A549 (cell line): ENCODE measurements at regions not wholly inside any gene's neighbourhood (a gene's known extent, or its start where the extent isn't known, plus 50 kb on each side); places are given as distances from the start of the nearest gene placed in this dataset.

ENCODE experiments used
- ATAC-seq, 2 experiments: fragments of 200-7000 bp in 1 of 2; fragments of >200 bp in 1 of 2; cut with Nextera tagmentation in 1 of 2; cut with Tn5 transposase in 1 of 2; 3 replicates each; pipeline versions ENCODE4 v1.8.0 to v1.9.1; 2018 to 2020; ENCODE audit warnings: mild to moderate bottlenecking in 1 of 2, moderate library complexity in 1 of 2
- CTCF ChIA-PET: fragments of 300-600 bp; sonication (Branson Sonifier 250); formaldehyde crosslinking; extraction: SDS; loops from one replicate; lab custom pipeline; 2021; ENCODE audit warnings: antibody characterized with exemption, inconsistent platforms; lab: Yijun Ruan, JAX
- POLR2A ChIA-PET: fragments of 350-600 bp; formaldehyde crosslinking; extraction: SDS; loops from one replicate; lab custom pipeline; 2021; ENCODE audit warnings: antibody characterized with exemption, inconsistent platforms; lab: Yijun Ruan, JAX
- DNase-seq, 2 experiments: peaks; one replicate each; pipeline versions ENCODE4 v3.0.0 to v3.0.0-alpha.2; 2011 to 2016; ENCODE audit warnings: low read depth in 1 of 2, low spot score in 1 of 2
- FAIRE-seq: peaks from 2 replicates; lab custom pipeline; 2011; peaks lifted over from hg19 to GRCh38; lab: Jason Lieb, UNC
- H3K27ac ChIP-seq, 2 experiments: fragments of >200 bp; sonication (Bioruptor Twin); formaldehyde crosslinking; 3 replicates each; pipeline ENCODE4 v1.5.1; 2016 to 2017
- H3K4me1 ChIP-seq: fragments of >200 bp; sonication (Bioruptor Twin); formaldehyde crosslinking; 3 replicates; pipeline ENCODE4 v1.6.1; 2016
- H3K4me2 ChIP-seq: fragments of >200 bp; sonication (Bioruptor Twin); formaldehyde crosslinking; 3 replicates; pipeline ENCODE4 v1.6.1; 2016
- H3K4me3 ChIP-seq: fragments of >200 bp; sonication (Bioruptor Twin); formaldehyde crosslinking; 3 replicates; pipeline ENCODE4 v1.5.1; 2016
- H3K9me3 ChIP-seq: fragments of >200 bp; sonication (Bioruptor Twin); formaldehyde crosslinking; 3 replicates; pipeline ENCODE4 v1.6.1; 2016
- BCL3 ChIP-seq: fragments of >200 bp; sonication (Bioruptor Twin); formaldehyde crosslinking; IDR thresholded peaks from 3 replicates; pipeline ENCODE4 v1.6.1; 2016
- BHLHE40 ChIP-seq: IDR thresholded peaks from 2 replicates; pipeline ENCODE4 v1.6.1; 2012; ENCODE audit warnings: low read depth, low read length, inconsistent platforms
- CBX2 ChIP-seq: fragments of 200-600 bp; sonication (generic); IDR thresholded peaks from 2 replicates; pipeline ENCODE4 v1.6.1; 2016; ENCODE audit warnings: low read depth, mild to moderate bottlenecking, borderline replicate concordance
- CHD2 ChIP-seq: fragments of 150-350 bp; IDR thresholded peaks from 2 replicates; pipeline ENCODE4 v1.6.1; 2014; ENCODE audit warnings: low read length; ENCODE audit not compliant: partially characterized antibody
- E2F6 ChIP-seq: IDR thresholded peaks from 2 replicates; pipeline ENCODE4 v1.6.1; 2012; ENCODE audit warnings: low read depth, borderline replicate concordance
- EHMT2 ChIP-seq: fragments of 200-600 bp; sonication (generic); IDR thresholded peaks from 2 replicates; pipeline ENCODE4 v1.6.1; 2016; ENCODE audit warnings: antibody characterized with exemption, low read depth, mild to moderate bottlenecking, moderate library complexity
- EP300 ChIP-seq, 2 experiments: fragments of >200 bp; sonication (Bioruptor Twin); formaldehyde crosslinking; IDR thresholded peaks; 2 replicates in 1 of 2; 3 replicates in 1 of 2; pipeline ENCODE4 v1.6.1; 2016 to 2017
- FOSB ChIP-seq: fragments of 250-450 bp; sonication (Bioruptor Pico); IDR thresholded peaks from 2 replicates; pipeline ENCODE4 v1.5.0; 2020; ENCODE audit warnings: mild to moderate bottlenecking, moderate library complexity
- FOSL2 ChIP-seq, 2 experiments: fragments of 450-650 bp in 1 of 2; fragments of >200 bp in 1 of 2; sonication (Bioruptor Twin) in 1 of 2; formaldehyde crosslinking; IDR thresholded peaks; 2 replicates each; pipeline versions ENCODE4 v1.5.0 to v1.6.1; 2016 to 2020; ENCODE audit warnings: mild to moderate bottlenecking in 1 of 2, moderate library complexity in 1 of 2
- GATA3 ChIP-seq: IDR thresholded peaks from 2 replicates; pipeline ENCODE4 v1.6.1; 2012; ENCODE audit warnings: borderline replicate concordance
- HDAC2 ChIP-seq: fragments of 200-600 bp; sonication (generic); IDR thresholded peaks from 2 replicates; pipeline ENCODE4 v1.6.1; 2016
- HES2 ChIP-seq: fragments of >200 bp; sonication (Bioruptor Twin); formaldehyde crosslinking; IDR thresholded peaks from 2 replicates; pipeline ENCODE4 v1.6.1; 2016
- HOXA7 ChIP-seq: fragments of 250-450 bp; sonication (Bioruptor Pico); IDR thresholded peaks from 2 replicates; pipeline ENCODE4 v1.5.0; 2020; ENCODE audit warnings: mild to moderate bottlenecking, moderate library complexity
- HOXB13 ChIP-seq: fragments of 250-450 bp; sonication (Bioruptor Pico); IDR thresholded peaks from 2 replicates; pipeline ENCODE4 v1.5.0; 2020; ENCODE audit warnings: low read depth, mild to moderate bottlenecking, moderate library complexity
- JUN ChIP-seq, 2 experiments: fragments of >200 bp; sonication (Bioruptor Twin); formaldehyde crosslinking; IDR thresholded peaks; 2 replicates in 1 of 2; 3 replicates in 1 of 2; pipeline ENCODE4 v1.6.1; 2016 to 2017
- MAFK ChIP-seq: fragments of 450-650 bp; IDR thresholded peaks from 2 replicates; pipeline ENCODE4 v1.6.1; 2014; ENCODE audit not compliant: partially characterized antibody
- MYC ChIP-seq: IDR thresholded peaks from 2 replicates; pipeline ENCODE4 v1.6.1; 2012; ENCODE audit warnings: mild to moderate bottlenecking, inconsistent platforms, low read length, improper control_type of control experiment, borderline replicate concordance
- NR3C1 ChIP-seq: fragments of >200 bp; sonication (Bioruptor Twin); formaldehyde crosslinking; IDR thresholded peaks from 3 replicates; pipeline ENCODE4 v1.6.1; 2017
- PHF8 ChIP-seq: fragments of 200-600 bp; sonication (generic); IDR thresholded peaks from 2 replicates; pipeline ENCODE4 v1.6.1; 2016; ENCODE audit warnings: low read depth, mild to moderate bottlenecking, antibody characterized with exemption, moderate library complexity, borderline replicate concordance
- POLR2A ChIP-seq: IDR thresholded peaks from 2 replicates; pipeline ENCODE4 v1.6.1; 2012; ENCODE audit warnings: mild to moderate bottlenecking, low read length
- RAD21 ChIP-seq, 2 experiments: fragments of >200 bp in 1 of 2; sonication (Bioruptor Twin) in 1 of 2; formaldehyde crosslinking in 1 of 2; IDR thresholded peaks in 1 of 2; conservative IDR thresholded peaks in 1 of 2; 2 replicates in 1 of 2; 3 replicates in 1 of 2; pipeline ENCODE4 v1.6.1; 2012 to 2018; ENCODE audit warnings: inconsistent platforms in 1 of 2
- RCOR1 ChIP-seq: fragments of 150-350 bp; IDR thresholded peaks from 2 replicates; pipeline ENCODE4 v1.6.1; 2014; ENCODE audit warnings: antibody characterized with exemption, low read length, low read depth
- RFX5 ChIP-seq: fragments of 450-650 bp; IDR thresholded peaks from 2 replicates; pipeline ENCODE4 v1.7.1; 2014; ENCODE audit warnings: antibody characterized with exemption, mild to moderate bottlenecking, moderate library complexity
- SMC3 ChIP-seq: fragments of >200 bp; sonication (Bioruptor Twin); formaldehyde crosslinking; IDR thresholded peaks from 3 replicates; pipeline ENCODE4 v1.6.1; 2018; ENCODE audit warnings: inconsistent platforms
- TP53 ChIP-seq: fragments of 250-450 bp; sonication (Bioruptor Pico); IDR thresholded peaks from 2 replicates; pipeline ENCODE4 v1.5.0; 2021; ENCODE audit warnings: mild to moderate bottlenecking, moderate library complexity
- ZFP36 ChIP-seq: fragments of 450-650 bp; IDR thresholded peaks from 2 replicates; pipeline ENCODE4 v1.6.1; 2014; ENCODE audit warnings: borderline replicate concordance; ENCODE audit not compliant: partially characterized antibody
- WGBS: methylation state at CpG from one replicate; pipeline ENCODE4 v1.1.6; 2017; ENCODE audit errors: missing lambda C conversion rate; 5-methylcytosine and 5-hydroxymethylcytosine counted together
- TF ChIP-seq, protein P1 (sequence below): fragments of 150-350 bp; IDR thresholded peaks from 2 replicates; pipeline ENCODE4 v1.6.1; 2014; ENCODE audit warnings: low read depth, mild to moderate bottlenecking, low read length
- TF ChIP-seq, protein P2 (sequence below): fragments of >200 bp; sonication (Bioruptor Twin); formaldehyde crosslinking; IDR thresholded peaks from 3 replicates; pipeline ENCODE4 v1.5.1; 2016
- TF ChIP-seq, protein P3 (sequence below): fragments of 250-450 bp; sonication (Bioruptor Pico); IDR thresholded peaks from 2 replicates; pipeline ENCODE4 v1.5.0; 2020; ENCODE audit warnings: low read depth, mild to moderate bottlenecking, moderate library complexity
- TF ChIP-seq, protein P4 (sequence below): fragments of 250-450 bp; sonication (Bioruptor Pico); IDR thresholded peaks from 2 replicates; pipeline ENCODE4 v1.5.0; 2021; ENCODE audit warnings: mild to moderate bottlenecking, moderate library complexity, borderline replicate concordance

DNA sequence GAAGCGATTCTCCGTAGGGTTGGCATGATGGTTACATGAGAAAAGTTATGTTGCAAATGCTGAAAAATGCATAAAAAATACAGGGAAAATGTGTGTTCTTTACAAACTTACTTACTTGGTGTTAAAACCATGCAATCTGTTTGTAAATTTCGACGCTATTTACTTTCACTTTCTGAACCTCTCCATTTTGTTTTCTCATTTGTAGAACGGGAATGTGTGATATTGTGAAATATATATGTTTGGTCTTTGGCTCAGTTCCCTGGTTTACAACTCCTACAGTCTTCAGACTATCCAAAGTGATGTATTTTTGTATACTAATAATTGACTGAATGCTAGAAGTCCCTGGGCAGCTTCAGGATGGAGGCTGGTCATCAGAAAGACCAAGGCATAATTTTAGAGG lies 982.3 kb downstream of the ADGRL2 start:
- Histone ChIP-seq H3K27ac (no peak overlapping the region), H3K9me3 (no peaks in the 10 kb centered on the region), H3K4me1 (no peaks in the 10 kb centered on the region), H3K4me2 (peak overlapping the region; percentile 38), H3K4me3 (no peak overlapping the region)
- POLR2A ChIA-PET = no interaction called here
- WGBS = 30% methylated on average over 5 of the region's 5 CpGs
- no peak for ATAC-seq
- no peak for FAIRE-seq
- CTCF ChIA-PET = no interaction called here
- TF ChIP-seq PHF8 (no peak), HDAC2 (no peak), HOXA7 (no peak), HES2 (no peak), RAD21 (conservative IDR thresholded peaks at IDR 0.05 in 1 of 2, IDR thresholded peaks at IDR 0.05 in 1 of 2) (no peak), BCL3 (no peak), MYC (no peak), CHD2 (no peak), HOXB13 (no peak), EP300 (IDR thresholded peaks at IDR 0.05) (no peak), EHMT2 (no peak), POLR2A (no peak), JUN (IDR thresholded peaks at IDR 0.05) (no peak), SMC3 (no peak), RFX5 (no peak)
- TF ChIP-seq, protein P1, sequence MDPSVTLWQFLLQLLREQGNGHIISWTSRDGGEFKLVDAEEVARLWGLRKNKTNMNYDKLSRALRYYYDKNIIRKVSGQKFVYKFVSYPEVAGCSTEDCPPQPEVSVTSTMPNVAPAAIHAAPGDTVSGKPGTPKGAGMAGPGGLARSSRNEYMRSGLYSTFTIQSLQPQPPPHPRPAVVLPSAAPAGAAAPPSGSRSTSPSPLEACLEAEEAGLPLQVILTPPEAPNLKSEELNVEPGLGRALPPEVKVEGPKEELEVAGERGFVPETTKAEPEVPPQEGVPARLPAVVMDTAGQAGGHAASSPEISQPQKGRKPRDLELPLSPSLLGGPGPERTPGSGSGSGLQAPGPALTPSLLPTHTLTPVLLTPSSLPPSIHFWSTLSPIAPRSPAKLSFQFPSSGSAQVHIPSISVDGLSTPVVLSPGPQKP = no peak
- TF ChIP-seq, protein P2, sequence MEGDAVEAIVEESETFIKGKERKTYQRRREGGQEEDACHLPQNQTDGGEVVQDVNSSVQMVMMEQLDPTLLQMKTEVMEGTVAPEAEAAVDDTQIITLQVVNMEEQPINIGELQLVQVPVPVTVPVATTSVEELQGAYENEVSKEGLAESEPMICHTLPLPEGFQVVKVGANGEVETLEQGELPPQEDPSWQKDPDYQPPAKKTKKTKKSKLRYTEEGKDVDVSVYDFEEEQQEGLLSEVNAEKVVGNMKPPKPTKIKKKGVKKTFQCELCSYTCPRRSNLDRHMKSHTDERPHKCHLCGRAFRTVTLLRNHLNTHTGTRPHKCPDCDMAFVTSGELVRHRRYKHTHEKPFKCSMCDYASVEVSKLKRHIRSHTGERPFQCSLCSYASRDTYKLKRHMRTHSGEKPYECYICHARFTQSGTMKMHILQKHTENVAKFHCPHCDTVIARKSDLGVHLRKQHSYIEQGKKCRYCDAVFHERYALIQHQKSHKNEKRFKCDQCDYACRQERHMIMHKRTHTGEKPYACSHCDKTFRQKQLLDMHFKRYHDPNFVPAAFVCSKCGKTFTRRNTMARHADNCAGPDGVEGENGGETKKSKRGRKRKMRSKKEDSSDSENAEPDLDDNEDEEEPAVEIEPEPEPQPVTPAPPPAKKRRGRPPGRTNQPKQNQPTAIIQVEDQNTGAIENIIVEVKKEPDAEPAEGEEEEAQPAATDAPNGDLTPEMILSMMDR = no peak
- TF ChIP-seq, protein P3, sequence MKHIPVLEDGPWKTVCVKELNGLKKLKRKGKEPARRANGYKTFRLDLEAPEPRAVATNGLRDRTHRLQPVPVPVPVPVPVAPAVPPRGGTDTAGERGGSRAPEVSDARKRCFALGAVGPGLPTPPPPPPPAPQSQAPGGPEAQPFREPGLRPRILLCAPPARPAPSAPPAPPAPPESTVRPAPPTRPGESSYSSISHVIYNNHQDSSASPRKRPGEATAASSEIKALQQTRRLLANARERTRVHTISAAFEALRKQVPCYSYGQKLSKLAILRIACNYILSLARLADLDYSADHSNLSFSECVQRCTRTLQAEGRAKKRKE (CRISPR knock-in tag) = no peak
- TF ChIP-seq, protein P4, sequence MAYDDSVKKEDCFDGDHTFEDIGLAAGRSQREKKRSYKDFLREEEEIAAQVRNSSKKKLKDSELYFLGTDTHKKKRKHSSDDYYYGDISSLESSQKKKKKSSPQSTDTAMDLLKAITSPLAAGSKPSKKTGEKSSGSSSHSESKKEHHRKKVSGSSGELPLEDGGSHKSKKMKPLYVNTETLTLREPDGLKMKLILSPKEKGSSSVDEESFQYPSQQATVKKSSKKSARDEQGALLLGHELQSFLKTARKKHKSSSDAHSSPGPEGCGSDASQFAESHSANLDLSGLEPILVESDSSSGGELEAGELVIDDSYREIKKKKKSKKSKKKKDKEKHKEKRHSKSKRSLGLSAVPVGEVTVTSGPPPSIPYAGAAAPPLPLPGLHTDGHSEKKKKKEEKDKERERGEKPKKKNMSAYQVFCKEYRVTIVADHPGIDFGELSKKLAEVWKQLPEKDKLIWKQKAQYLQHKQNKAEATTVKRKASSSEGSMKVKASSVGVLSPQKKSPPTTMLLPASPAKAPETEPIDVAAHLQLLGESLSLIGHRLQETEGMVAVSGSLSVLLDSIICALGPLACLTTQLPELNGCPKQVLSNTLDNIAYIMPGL (CRISPR knock-in tag) = no peak
- no peak for DNase-seq

DNA sequence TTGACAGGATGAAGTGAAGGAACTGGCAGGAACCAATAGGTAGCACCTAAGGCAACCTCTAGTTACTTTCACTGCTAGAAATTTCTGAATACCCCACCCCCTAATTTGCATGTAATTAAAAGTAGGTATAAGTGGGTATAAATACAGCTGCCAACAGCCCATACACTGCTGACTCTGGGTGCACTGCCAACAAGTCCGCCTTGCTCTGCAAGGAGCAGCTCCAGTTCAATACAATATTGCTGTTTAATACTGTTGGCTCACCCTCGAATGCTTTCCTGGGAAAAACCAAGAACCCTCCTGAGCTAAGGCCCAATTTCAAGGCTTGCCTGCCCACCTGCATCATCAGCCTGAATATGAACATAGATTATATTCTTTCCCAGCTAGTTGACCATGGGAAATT lies 981.9 kb downstream of the ADGRL2 start:
- DNase-seq (no peak), ATAC-seq (no peak)
- POLR2A ChIA-PET = no interaction called here

More for the DNA sequence above, 981.9 kb downstream of the ADGRL2 start:
- TF ChIP-seq MAFK (no peak), ZFP36 (no peak), HDAC2 (no peak), HOXB13 (no peak), RAD21 (conservative IDR thresholded peaks at IDR 0.05 in 1 of 2, IDR thresholded peaks at IDR 0.05 in 1 of 2) (no peak), BHLHE40 (no peak), TP53 (CRISPR knock-in tag) (no peak), CBX2 (no peak), FOSB (CRISPR knock-in tag) (no peak), EP300 (IDR thresholded peaks at IDR 0.05) (no peak), RCOR1 (no peak), NR3C1 (no peak), E2F6 (no peak), GATA3 (no peak), FOSL2 (IDR thresholded peaks at IDR 0.05) (no peak), FOSL2 (CRISPR knock-in tag; IDR thresholded peaks at IDR 0.05) (no peak), HOXA7 (no peak), EHMT2 (no peak)
- no peak overlapping the region for H3K4me3 ChIP-seq
- H3K4me1 ChIP-seq = no peaks in the 10 kb centered on the region
- peak overlapping the region; percentile 38 for H3K4me2 ChIP-seq
- H3K9me3 ChIP-seq = no peaks in the 10 kb centered on the region
- no peak for FAIRE-seq
- 26% methylated on average over 2 of the region's 2 CpGs for WGBS
- CTCF ChIA-PET = no interaction called here
- H3K27ac ChIP-seq = no peak overlapping the region
